Mammary epithelial cell (primary cell): ENCODE measurements at regions not wholly inside any gene's neighbourhood (a gene's known extent, or its start where the extent isn't known, plus 50 kb on each side); places are given as distances from the start of the nearest gene placed in this dataset.

Experiments used
- CTCF ChIP-seq, 2 donors: IDR thresholded peaks in 1 of 2; conservative IDR thresholded peaks in 1 of 2; 2 replicates each; pipeline ENCODE4 v1.5.1; 2011 to 2012; ENCODE audit warnings: inconsistent platforms in 2 of 2, low read length in 2 of 2, mild to moderate bottlenecking in 2 of 2, control low read depth in 1 of 2, low read depth in 1 of 2; ENCODE audit not compliant: insufficient read depth in 1 of 2; ENCODE audit errors: extremely low read depth in 1 of 2
- EZH2 ChIP-seq: IDR thresholded peaks from 2 replicates; pipeline ENCODE4 v1.6.1; 2012; ENCODE audit warnings: low read length, inconsistent platforms, borderline replicate concordance

DNA sequence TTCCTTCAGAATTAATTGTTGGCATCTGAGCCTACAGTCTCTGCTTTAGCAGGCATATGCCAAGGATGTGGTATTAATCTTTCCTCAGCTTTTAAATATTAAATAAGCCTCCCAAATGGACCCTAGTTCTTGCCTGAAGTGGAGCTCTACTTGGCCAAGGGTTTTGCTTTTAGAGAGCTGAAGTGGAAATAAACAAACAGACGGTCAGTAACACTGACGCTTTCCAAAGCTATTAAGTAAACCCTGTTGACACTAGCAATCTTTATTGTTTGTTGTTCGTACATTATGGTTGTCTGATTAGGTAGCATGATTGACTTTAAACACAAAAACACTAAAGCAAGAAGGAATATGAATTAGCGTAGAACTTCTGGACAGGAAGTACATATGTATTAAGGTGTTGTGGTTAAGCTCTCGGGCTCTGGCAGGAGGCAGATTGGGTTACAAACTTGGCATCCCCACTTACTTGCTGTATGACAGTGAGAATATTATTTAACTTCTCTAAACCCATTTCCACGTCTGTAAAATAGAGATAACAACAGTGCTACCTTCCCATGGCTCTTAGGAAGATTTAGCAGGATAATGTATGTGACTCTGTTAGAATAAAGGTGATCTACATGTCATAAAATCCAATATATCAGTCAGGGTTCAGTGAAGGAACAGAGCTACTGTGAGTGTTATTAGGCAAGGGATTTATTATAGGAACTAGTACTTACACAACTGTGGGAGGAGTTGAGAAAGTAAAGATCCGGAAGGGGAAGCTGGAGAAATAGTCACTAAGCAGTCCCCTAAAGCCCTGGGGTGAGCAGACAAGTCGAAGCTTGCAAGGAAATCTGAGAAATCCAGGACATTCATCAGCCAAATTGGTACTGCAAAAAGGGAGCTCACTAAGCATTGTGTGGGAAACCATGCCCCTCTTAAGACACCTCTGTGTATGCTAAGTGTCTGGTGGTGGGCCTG, 92.2 kb upstream of the ATF7IP start:
- TF ChIP-seq CTCF (conservative IDR thresholded peaks at IDR 0.05 in 1 of 2, IDR thresholded peaks at IDR 0.05 in 1 of 2; ENCODE audit: extremely low read depth in 1 of 2, insufficient read depth in 1 of 2, low read depth in 1 of 2, low read length in 2 of 2), result no peak
- TF ChIP-seq EZH2, result no peak
